ENCODE measurements at regions not wholly inside any gene's neighbourhood (a gene's known extent, or its start where the extent isn't known, plus 50 kb on each side); places are given as distances from the start of the nearest gene placed in this dataset.

- Histone ChIP-seq H4K5ac (ENCODE audit: low read depth, low read length) (no peak overlapping the region), H3K9ac (ENCODE audit: low read depth, low read length) (no peak overlapping the region), H3K18ac (ENCODE audit: low read depth, low read length) (no peak overlapping the region), H3K4ac (ENCODE audit: low read depth, low read length) (no peak overlapping the region), H4K20me1 (ENCODE audit: insufficient read depth, low read length) (no peaks in the 10 kb centered on the region), H4K8ac (ENCODE audit: low read depth in 2 of 2, low read length in 2 of 2) (no peak overlapping the region), H2BK5ac (ENCODE audit: low read depth, low read length, poor library complexity, severe bottlenecking) (no peak overlapping the region), H3K36me3 (ENCODE audit: control insufficient read depth, insufficient read depth, low read length) (no peaks in the 10 kb centered on the region), H2BK15ac (ENCODE audit: low read depth, low read length) (no peak overlapping the region), H2AK5ac (ENCODE audit: low read depth, low read length) (no peak overlapping the region), H2AK9ac (replicated peaks; ENCODE audit: low read depth, low read length, poor library complexity) (no peak overlapping the region), H2AFZ (replicated peaks; ENCODE audit: low read length, poor library complexity) (no peak overlapping the region), H3K9me1 (ENCODE audit: insufficient read depth, low read length) (no peaks in the 10 kb centered on the region), H3K27me3 (ENCODE audit: control insufficient read depth, insufficient read depth, low read length) (no peaks in the 10 kb centered on the region), H3K4me1 (ENCODE audit: control insufficient read depth, insufficient read depth, low read length) (no peaks in the 10 kb centered on the region; the same call in 1 of the 2 replicates), H3K4me3 (ENCODE audit: insufficient read depth, low read depth, low read length) (no peak overlapping the region), H2BK20ac (ENCODE audit: low read depth, low read length) (no peak overlapping the region), H3K4me2 (ENCODE audit: low read depth, low read length) (no peak overlapping the region), H3K9me3 (ENCODE audit: control insufficient read depth, insufficient read depth, low read length) (0 out of 2 replicates have a peak, but pooled peaks cover 1% of the 10 kb centered on the region), H3K79me1 (ENCODE audit: low read depth in 1 of 2, low read length in 2 of 2) (no peaks in the 10 kb centered on the region), H3K27ac (ENCODE audit: insufficient read depth, low read length) (no peak overlapping the region), H4K91ac (ENCODE audit: insufficient read depth, low read depth, low read length) (no peak overlapping the region), H3K14ac (replicated peaks; ENCODE audit: low read depth, low read length) (no peak overlapping the region), H3K56ac (ENCODE audit: extremely low read depth, insufficient read depth, low read length) (no peak overlapping the region), H2BK120ac (ENCODE audit: low read depth, low read length) (no peak overlapping the region), H3K23ac (ENCODE audit: low read depth, low read length) (no peak overlapping the region)
- POLR2A ChIA-PET (ENCODE audit: unreplicated experiment): no interaction called here
- ATAC-seq (ENCODE audit: low read depth) (no peak), DNase-seq (no peak)
- no TSS peak for BruUV-seq (replicated peaks)
- TF ChIP-seq CEBPB (IDR thresholded peaks at IDR 0.05; ENCODE audit: low read depth, low read length) (peak; percentile 32; the same call in 1 of the 2 replicates), BHLHE40 (IDR thresholded peaks at IDR 0.05; ENCODE audit: low read depth, low read length) (no peak)
- 100% methylated on average over 2 of the region's 4 CpGs; no CpG with 5 or more reads in 1 of the 2 experiments for WGBS, 2 experiments (ENCODE audit: extremely low coverage in 2 of 2, insufficient read length in 1 of 2)
- dilution Hi-C loops (cut with HindIII; ENCODE audit: low sequenced_read_pairs, unreplicated experiment): no loop called here
- intact Hi-C loops (cut with micrococcal nuclease): no loop called here
- CTCF ChIA-PET: interaction anchor here (0.7 kb wide), 1 partner anchor 21 kb away, joined by 3 read pairs; no protein-coding TSS in a partner anchor
- in situ Hi-C loops (cut with MboI; ENCODE audit: low sequenced_read_pairs): no loop called here
These were observed 262.2 kb upstream of the UBASH3B start for GRCh38 chr11:122393209-122393860.
